Mesenchymal stem cell (in vitro differentiated cells and primary cell): ENCODE measurements at regions not wholly inside any gene's neighbourhood (a gene's known extent, or its start where the extent isn't known, plus 50 kb on each side); places are given as distances from the start of the nearest gene placed in this dataset.
A peak's percentile ranks its signal among the peaks of the same experiment; 100 is the strongest.

ENCODE experiments used
- DNase-seq: peaks from one replicate; pipeline ENCODE4 v3.0.0-alpha.2; 2013
- H2AFZ ChIP-seq: one replicate; pipeline ENCODE4 v1.6.1; 2013; ENCODE audit warnings: low read depth, mild to moderate bottlenecking, control low read depth, inconsistent platforms, low read length, moderate library complexity
- H2AK5ac ChIP-seq: 2 replicates; pipeline ENCODE4 v1.6.1; 2013; ENCODE audit warnings: low read length, moderate library complexity, mild to moderate bottlenecking, inconsistent platforms; ENCODE audit not compliant: severe bottlenecking
- H2BK120ac ChIP-seq: one replicate; pipeline ENCODE4 v1.6.1; 2013; ENCODE audit warnings: low read depth, mild to moderate bottlenecking, inconsistent platforms, low read length, moderate library complexity
- H2BK12ac ChIP-seq, 2 experiments: one replicate each; pipeline ENCODE4 v1.6.1; 2013; ENCODE audit warnings: inconsistent platforms in 2 of 2, low read length in 2 of 2, mild to moderate bottlenecking in 2 of 2, moderate library complexity in 2 of 2, control low read depth in 1 of 2
- H2BK15ac ChIP-seq: one replicate; pipeline ENCODE4 v1.6.1; 2013; ENCODE audit warnings: mild to moderate bottlenecking, low read depth, inconsistent platforms; ENCODE audit not compliant: poor library complexity, severe bottlenecking
- H2BK5ac ChIP-seq: 2 replicates; pipeline ENCODE4 v1.6.1; 2013; ENCODE audit warnings: low read depth, mild to moderate bottlenecking, low read length, control low read depth, inconsistent platforms; ENCODE audit not compliant: poor library complexity, severe bottlenecking
- H3K14ac ChIP-seq, 2 experiments: one replicate each; pipeline ENCODE4 v1.6.1; 2013; ENCODE audit warnings: inconsistent platforms in 2 of 2, low read length in 2 of 2, control low read depth in 1 of 2, mild to moderate bottlenecking in 1 of 2, moderate library complexity in 1 of 2
- H3K18ac ChIP-seq, 2 experiments: one replicate each; pipeline ENCODE4 v1.6.1; 2013; ENCODE audit warnings: inconsistent platforms in 2 of 2, low read length in 2 of 2, control low read depth in 1 of 2, low read depth in 1 of 2, mild to moderate bottlenecking in 1 of 2
- H3K23ac ChIP-seq, 2 experiments: one replicate each; pipeline ENCODE4 v1.6.1; 2013; ENCODE audit warnings: inconsistent platforms in 2 of 2, low read length in 2 of 2, mild to moderate bottlenecking in 2 of 2, moderate library complexity in 2 of 2, control low read depth in 1 of 2
- H3K27ac ChIP-seq: 2 replicates; pipeline ENCODE4 v1.5.1; 2013; ENCODE audit warnings: mild to moderate bottlenecking, moderate library complexity, low read length, control low read depth, inconsistent platforms; ENCODE audit not compliant: poor library complexity, severe bottlenecking
- H3K27me3 ChIP-seq, 2 experiments: 2 replicates each; pipeline versions ENCODE4 v1.6.1 to v1.7.0; 2013; ENCODE audit warnings: low read length in 2 of 2, mild to moderate bottlenecking in 2 of 2, moderate library complexity in 2 of 2, control low read depth in 1 of 2, inconsistent platforms in 1 of 2; ENCODE audit not compliant: control insufficient read depth in 1 of 2, insufficient read depth in 1 of 2
- H3K36me3 ChIP-seq, 2 experiments: 2 replicates each; pipeline versions ENCODE4 v1.6.1 to v1.7.0; 2013; ENCODE audit warnings: low read length in 2 of 2, control low read depth in 1 of 2, inconsistent platforms in 1 of 2, low read depth in 1 of 2, mild to moderate bottlenecking in 1 of 2; ENCODE audit not compliant: insufficient read depth in 2 of 2, control insufficient read depth in 1 of 2
- H3K4ac ChIP-seq, 2 experiments: one replicate each; pipeline ENCODE4 v1.6.1; 2013; ENCODE audit warnings: inconsistent platforms in 2 of 2, low read length in 2 of 2, mild to moderate bottlenecking in 2 of 2, moderate library complexity in 2 of 2, control low read depth in 1 of 2, low read depth in 1 of 2
- H3K4me1 ChIP-seq: 2 replicates; pipeline ENCODE4 v1.6.1; 2013; ENCODE audit warnings: low read depth, low read length, control low read depth; ENCODE audit not compliant: control insufficient read depth, insufficient read depth
- H3K4me2 ChIP-seq: 2 replicates; pipeline ENCODE4 v1.6.1; 2013; ENCODE audit warnings: low read length, mild to moderate bottlenecking, inconsistent platforms; ENCODE audit not compliant: poor library complexity, severe bottlenecking
- H3K4me3 ChIP-seq, 2 experiments: 2 replicates each; pipeline versions ENCODE4 v1.5.1 to v1.7.0; 2013; ENCODE audit warnings: low read length in 2 of 2, mild to moderate bottlenecking in 2 of 2, control low read depth in 1 of 2, low read depth in 1 of 2; ENCODE audit not compliant: insufficient read depth in 1 of 2
- H3K79me1 ChIP-seq: replicated peaks from 2 replicates; pipeline ENCODE4 v1.6.1; 2013; ENCODE audit warnings: mild to moderate bottlenecking, control low read depth, low read length, inconsistent platforms; ENCODE audit not compliant: poor library complexity, severe bottlenecking
- H3K9ac ChIP-seq: 2 replicates; pipeline ENCODE4 v1.7.0; 2013; ENCODE audit warnings: mild to moderate bottlenecking, low read length, moderate library complexity
- H3K9me3 ChIP-seq: 2 replicates; pipeline ENCODE4 v1.7.0; 2013; ENCODE audit warnings: mild to moderate bottlenecking, low read length; ENCODE audit not compliant: control insufficient read depth
- H4K8ac ChIP-seq: one replicate; pipeline ENCODE4 v1.6.1; 2013; ENCODE audit warnings: inconsistent platforms, mild to moderate bottlenecking, low read length, moderate library complexity
- H4K91ac ChIP-seq: one replicate; pipeline ENCODE4 v1.6.1; 2013; ENCODE audit warnings: mild to moderate bottlenecking, low read length, inconsistent platforms
- WGBS: methylation state at CpG from one replicate; pipeline ENCODE4 v1.1.7; 2013; ENCODE audit warnings: mixed read lengths; 5-methylcytosine and 5-hydroxymethylcytosine counted together

- H2BK12ac ChIP-seq = no peak overlapping the region
- H3K4me3 ChIP-seq = no peak overlapping the region
- no peak overlapping the region for H3K9ac ChIP-seq
- no peak overlapping the region for H4K91ac ChIP-seq
- H4K8ac ChIP-seq = no peak overlapping the region
- H3K18ac ChIP-seq = peak overlapping the region in 1 of 2 experiments; percentile 11
- H2AFZ ChIP-seq = no peak overlapping the region
- H3K23ac ChIP-seq = no peak overlapping the region
- no peaks in the 10 kb centered on the region for H3K79me1 ChIP-seq
- H2BK120ac ChIP-seq = no peak overlapping the region
- H3K4ac ChIP-seq = no peak overlapping the region
- no peak overlapping the region for H3K27ac ChIP-seq
- no peaks in the 10 kb centered on the region for H3K36me3 ChIP-seq
- no peaks in the 10 kb centered on the region for H3K9me3 ChIP-seq
- H2BK15ac ChIP-seq = no peak overlapping the region
- no peak for DNase-seq
- no peak overlapping the region for H2BK5ac ChIP-seq
- H2AK5ac ChIP-seq = no peak overlapping the region
- peak overlapping the region in 1 of 2 experiments; percentile 41 for H3K14ac ChIP-seq
- 92% methylated on average over 17 of the region's 17 CpGs for WGBS
- no peak overlapping the region for H3K4me2 ChIP-seq
- peaks cover 0 to 2% of the 10 kb centered on the region in 2 experiments for H3K27me3 ChIP-seq
- peaks cover 8% of the 10 kb centered on the region for H3K4me1 ChIP-seq
Measured at GRCh38 chr2:10193276-10193795, 70.8 kb downstream of the RRM2 start.

GRCh38 chr2:10193851-10194820 lies 71.6 kb downstream of the RRM2 start:
- Histone ChIP-seq H4K8ac (no peak overlapping the region), H3K23ac (no peak overlapping the region), H2BK12ac (no peak overlapping the region), H3K27me3 (peaks cover 0 to 2% of the 10 kb centered on the region in 2 experiments), H4K91ac (peak overlapping the region; percentile 45), H3K4me2 (no peak overlapping the region), H3K9ac (peak overlapping the region; percentile 26), H2BK120ac (no peak overlapping the region), H3K4me1 (peaks cover 8% of the 10 kb centered on the region), H2AK5ac (no peak overlapping the region), H2BK5ac (no peak overlapping the region), H3K18ac (no peak overlapping the region), H3K9me3 (no peaks in the 10 kb centered on the region), H2BK15ac (no peak overlapping the region), H2AFZ (no peak overlapping the region), H3K79me1 (no peaks in the 10 kb centered on the region), H3K27ac (no peak overlapping the region), H3K4ac (no peak overlapping the region), H3K4me3 (no peak overlapping the region), H3K36me3 (no peaks in the 10 kb centered on the region), H3K14ac (peak overlapping the region in 1 of 2 experiments; percentile 76)
- DNase-seq = peak; percentile 34
- 79% methylated on average over 26 of the region's 27 CpGs for WGBS

GRCh38 chr2:10195278-10196109 lies 73.0 kb downstream of the RRM2 start:
- no peak overlapping the region for H3K4ac ChIP-seq
- no peak overlapping the region for H3K14ac ChIP-seq
- H3K4me2 ChIP-seq = no peak overlapping the region
- H2BK15ac ChIP-seq = no peak overlapping the region
- H2AK5ac ChIP-seq = no peak overlapping the region
- no peak overlapping the region for H3K18ac ChIP-seq
- no peak overlapping the region for H3K23ac ChIP-seq
- H2BK5ac ChIP-seq = no peak overlapping the region
- H2BK12ac ChIP-seq = no peak overlapping the region
- H2AFZ ChIP-seq = no peak overlapping the region
- H3K27me3 ChIP-seq = peaks cover 0 to 2% of the 10 kb centered on the region in 2 experiments
- 94% methylated on average over 27 of the region's 27 CpGs for WGBS
- no peaks in the 10 kb centered on the region for H3K9me3 ChIP-seq
- no peaks in the 10 kb centered on the region for H3K36me3 ChIP-seq
- H3K79me1 ChIP-seq = no peaks in the 10 kb centered on the region
- no peak overlapping the region for H3K4me3 ChIP-seq
- DNase-seq = no peak
- H3K9ac ChIP-seq = no peak overlapping the region
- no peak overlapping the region for H4K91ac ChIP-seq
- H3K4me1 ChIP-seq = peaks cover 8% of the 10 kb centered on the region
- H3K27ac ChIP-seq = no peak overlapping the region
- H4K8ac ChIP-seq = no peak overlapping the region
- no peak overlapping the region for H2BK120ac ChIP-seq
